Breast epithelium (tissue), 3 donors: ENCODE measurements at regions not wholly inside any gene's neighbourhood (a gene's known extent, or its start where the extent isn't known, plus 50 kb on each side); places are given as distances from the start of the nearest gene placed in this dataset.

Experiments
- POLR2A ChIP-seq: fragments of 450-650 bp; IDR thresholded peaks from one replicate; pipeline ENCODE4 v1.6.1; 2016; ENCODE audit warnings: antibody characterized with exemption, mild to moderate bottlenecking, moderate library complexity
- POLR2AphosphoS5 ChIP-seq, 3 donors: sonication (generic); formaldehyde crosslinking; IDR thresholded peaks; one replicate each; pipeline ENCODE4 v1.6.1; 2017; ENCODE audit warnings: antibody characterized with exemption in 3 of 3
- TF ChIP-seq, protein P1 (sequence below), 3 donors: fragments of 450-650 bp; IDR thresholded peaks; one replicate each; pipeline ENCODE4 v1.5.1; 2016 to 2017; ENCODE audit warnings: antibody characterized with exemption in 3 of 3, mild to moderate bottlenecking in 3 of 3, moderate library complexity in 3 of 3

DNA sequence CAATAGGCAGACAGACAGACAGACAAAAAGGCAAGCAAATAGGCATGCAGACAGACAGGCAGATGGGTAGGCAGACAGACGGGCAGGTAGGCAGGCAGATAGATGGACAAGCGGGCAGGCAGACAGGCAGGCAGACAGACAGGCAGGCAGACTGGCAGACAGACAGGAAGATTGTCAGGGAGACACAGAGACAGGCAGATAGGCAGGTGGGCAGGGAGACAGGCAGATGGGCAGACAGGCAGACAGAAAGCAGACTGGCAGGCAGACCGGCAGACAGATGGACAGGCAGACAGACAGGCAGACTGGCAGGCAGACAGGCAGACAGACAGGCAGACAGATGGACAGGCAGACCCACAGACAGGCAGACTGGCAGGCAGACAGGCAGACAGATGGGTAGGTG, 70.3 kb upstream of the MYL10 start:
- TF ChIP-seq POLR2AphosphoS5 (IDR thresholded peaks at IDR 0.05) = no peak
- TF ChIP-seq, protein P1, sequence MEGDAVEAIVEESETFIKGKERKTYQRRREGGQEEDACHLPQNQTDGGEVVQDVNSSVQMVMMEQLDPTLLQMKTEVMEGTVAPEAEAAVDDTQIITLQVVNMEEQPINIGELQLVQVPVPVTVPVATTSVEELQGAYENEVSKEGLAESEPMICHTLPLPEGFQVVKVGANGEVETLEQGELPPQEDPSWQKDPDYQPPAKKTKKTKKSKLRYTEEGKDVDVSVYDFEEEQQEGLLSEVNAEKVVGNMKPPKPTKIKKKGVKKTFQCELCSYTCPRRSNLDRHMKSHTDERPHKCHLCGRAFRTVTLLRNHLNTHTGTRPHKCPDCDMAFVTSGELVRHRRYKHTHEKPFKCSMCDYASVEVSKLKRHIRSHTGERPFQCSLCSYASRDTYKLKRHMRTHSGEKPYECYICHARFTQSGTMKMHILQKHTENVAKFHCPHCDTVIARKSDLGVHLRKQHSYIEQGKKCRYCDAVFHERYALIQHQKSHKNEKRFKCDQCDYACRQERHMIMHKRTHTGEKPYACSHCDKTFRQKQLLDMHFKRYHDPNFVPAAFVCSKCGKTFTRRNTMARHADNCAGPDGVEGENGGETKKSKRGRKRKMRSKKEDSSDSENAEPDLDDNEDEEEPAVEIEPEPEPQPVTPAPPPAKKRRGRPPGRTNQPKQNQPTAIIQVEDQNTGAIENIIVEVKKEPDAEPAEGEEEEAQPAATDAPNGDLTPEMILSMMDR (IDR thresholded peaks at IDR 0.05) = no peak
- TF ChIP-seq POLR2A = no peak
